H9 (cell line): ENCODE measurements at regions not wholly inside any gene's neighbourhood (a gene's known extent, or its start where the extent isn't known, plus 50 kb on each side); places are given as distances from the start of the nearest gene placed in this dataset.

Source experiments
- DNase-seq: peaks from one replicate; pipeline ENCODE4 v3.0.0-alpha.2; 2017
- H2AFZ ChIP-seq: one replicate; pipeline ENCODE4 v1.6.1; 2013; ENCODE audit warnings: mild to moderate bottlenecking, low read length, control low read depth, moderate library complexity
- H2AK5ac ChIP-seq: 2 replicates; pipeline ENCODE4 v1.6.1; 2013; ENCODE audit warnings: low read length, control low read depth, mixed read lengths; ENCODE audit not compliant: insufficient read length
- H2BK120ac ChIP-seq: one replicate; pipeline ENCODE4 v1.6.1; 2013; ENCODE audit warnings: low read depth, mild to moderate bottlenecking, low read length, control low read depth, inconsistent platforms; ENCODE audit not compliant: poor library complexity, severe bottlenecking
- H2BK12ac ChIP-seq: 2 replicates; pipeline ENCODE4 v1.6.1; 2013; ENCODE audit warnings: low read length, control low read depth, mixed read lengths, low read depth; ENCODE audit not compliant: insufficient read length
- H2BK15ac ChIP-seq: 2 replicates; pipeline ENCODE4 v1.6.1; 2013; ENCODE audit warnings: low read depth, low read length, control low read depth
- H2BK20ac ChIP-seq: one replicate; pipeline ENCODE4 v1.6.1; 2013; ENCODE audit warnings: low read depth, mild to moderate bottlenecking, low read length, control low read depth, inconsistent platforms; ENCODE audit not compliant: poor library complexity, severe bottlenecking
- H2BK5ac ChIP-seq: 2 replicates; pipeline ENCODE4 v1.6.1; 2013; ENCODE audit warnings: low read length, control low read depth, mixed read lengths; ENCODE audit not compliant: insufficient read length
- H3K14ac ChIP-seq: 2 replicates; pipeline ENCODE4 v1.6.1; 2013; ENCODE audit warnings: low read length, control low read depth; ENCODE audit not compliant: insufficient read depth
- H3K18ac ChIP-seq: 2 replicates; pipeline ENCODE4 v1.6.1; 2013; ENCODE audit warnings: low read depth, mild to moderate bottlenecking, mixed read lengths, low read length, control low read depth; ENCODE audit not compliant: insufficient read length
- H3K23ac ChIP-seq: 2 replicates; pipeline ENCODE4 v1.6.1; 2013; ENCODE audit warnings: low read length, control low read depth, mixed read lengths, low read depth; ENCODE audit not compliant: insufficient read length
- H3K23me2 ChIP-seq: 2 replicates; pipeline ENCODE4 v1.6.1; 2013; ENCODE audit warnings: low read depth, mild to moderate bottlenecking, mixed read lengths, low read length, control low read depth; ENCODE audit not compliant: insufficient read length, poor library complexity, severe bottlenecking
- H3K27ac ChIP-seq: 2 replicates; pipeline ENCODE4 v1.5.1; 2013; ENCODE audit warnings: low read length, control low read depth, mixed read lengths, low read depth; ENCODE audit not compliant: insufficient read length
- H3K27me3 ChIP-seq: 2 replicates; pipeline ENCODE4 v1.6.1; 2013; ENCODE audit warnings: low read length, control low read depth, inconsistent platforms; ENCODE audit not compliant: insufficient read depth
- H3K4ac ChIP-seq: 2 replicates; pipeline ENCODE4 v1.6.1; 2013; ENCODE audit warnings: low read depth, mild to moderate bottlenecking, control low read depth, inconsistent platforms, low read length, moderate library complexity
- H3K4me1 ChIP-seq: 2 replicates; pipeline ENCODE4 v1.6.1; 2013; ENCODE audit warnings: low read length, control low read depth, inconsistent platforms; ENCODE audit not compliant: insufficient read depth
- H3K4me2 ChIP-seq: 2 replicates; pipeline ENCODE4 v1.6.1; 2013; ENCODE audit warnings: low read length, control low read depth, mixed read lengths; ENCODE audit not compliant: insufficient read length, insufficient read depth
- H3K56ac ChIP-seq: 2 replicates; pipeline ENCODE4 v1.6.1; 2013; ENCODE audit warnings: low read depth, mild to moderate bottlenecking, mixed read lengths, low read length, control low read depth; ENCODE audit not compliant: insufficient read length
- H3K79me1 ChIP-seq: 2 replicates; pipeline ENCODE4 v1.6.1; 2013; ENCODE audit warnings: low read depth, mild to moderate bottlenecking, moderate library complexity, low read length, control low read depth, inconsistent platforms; ENCODE audit not compliant: insufficient read depth, poor library complexity, severe bottlenecking
- H3K79me2 ChIP-seq: 2 replicates; pipeline ENCODE4 v1.6.1; 2013; ENCODE audit warnings: low read length, control low read depth, inconsistent platforms; ENCODE audit not compliant: insufficient read depth
- H3K9ac ChIP-seq: 2 replicates; pipeline ENCODE4 v1.6.1; 2013; ENCODE audit warnings: low read length, control low read depth, mixed read lengths; ENCODE audit not compliant: insufficient read length; ENCODE audit errors: extremely low read depth
- H3K9me3 ChIP-seq: one replicate; pipeline ENCODE4 v1.6.1; 2013; ENCODE audit warnings: low read depth, low read length, inconsistent platforms; ENCODE audit not compliant: control insufficient read depth
- H3T11ph ChIP-seq: one replicate; pipeline ENCODE4 v1.6.1; 2013; ENCODE audit warnings: mild to moderate bottlenecking, low read length, control low read depth, inconsistent platforms
- H4K20me1 ChIP-seq: one replicate; pipeline ENCODE4 v1.6.1; 2013; ENCODE audit not compliant: control insufficient read depth, insufficient read length, insufficient read depth
- H4K5ac ChIP-seq: 2 replicates; pipeline ENCODE4 v1.6.1; 2013; ENCODE audit warnings: low read depth, mild to moderate bottlenecking, mixed read lengths, low read length, control low read depth; ENCODE audit not compliant: insufficient read length
- H4K8ac ChIP-seq: replicated peaks from 2 replicates; pipeline ENCODE4 v1.6.1; 2013; ENCODE audit warnings: low read length, control low read depth, mixed read lengths, low read depth; ENCODE audit not compliant: insufficient read length
- H4K91ac ChIP-seq: 2 replicates; pipeline ENCODE4 v1.6.1; 2013; ENCODE audit warnings: low read depth, mild to moderate bottlenecking, moderate library complexity, mixed read lengths, low read length, control low read depth; ENCODE audit not compliant: insufficient read length
- H3K27ac Mint-ChIP-seq, 3 experiments: 2 replicates in 2 of 3; 3 replicates in 1 of 3; pipeline ENCODE4 v1.8.0; 2020 to 2021; ENCODE audit warnings: mixed read lengths in 3 of 3, mild to moderate bottlenecking in 1 of 3, moderate library complexity in 1 of 3
- H3K27me3 Mint-ChIP-seq: 2 replicates; pipeline ENCODE4 v1.8.0; 2021; ENCODE audit warnings: low read depth, mild to moderate bottlenecking, moderate library complexity, mixed read lengths
- H3K36me3 Mint-ChIP-seq, 3 experiments: 2 replicates in 2 of 3; 3 replicates in 1 of 3; pipeline ENCODE4 v1.8.0; 2020 to 2021; ENCODE audit warnings: low read depth in 3 of 3, mixed read lengths in 3 of 3; ENCODE audit not compliant: insufficient read depth in 1 of 3
- H3K4me1 Mint-ChIP-seq, 2 experiments: 2 replicates each; pipeline ENCODE4 v1.8.0; 2020; ENCODE audit warnings: mixed read lengths in 2 of 2
- H3K4me3 Mint-ChIP-seq, 2 experiments: 2 replicates in 1 of 2; 3 replicates in 1 of 2; pipeline ENCODE4 v1.8.0; 2020 to 2021; ENCODE audit warnings: mild to moderate bottlenecking in 2 of 2, mixed read lengths in 2 of 2, moderate library complexity in 1 of 2
- H3K9me3 Mint-ChIP-seq, 2 experiments: 2 replicates in 1 of 2; 3 replicates in 1 of 2; pipeline ENCODE4 v1.8.0; 2020; ENCODE audit warnings: mild to moderate bottlenecking in 2 of 2, mixed read lengths in 2 of 2, moderate library complexity in 1 of 2
- WGBS: extraction: QIAGEN DNeasy Blood & Tissue Kit; methylation state at CpG from one replicate; pipeline ENCODE4 v1.1.7; 2013; ENCODE audit warnings: missing lambda C conversion rate, low lambda C conversion rate, mixed read lengths; ENCODE audit not compliant: insufficient read length; ENCODE audit errors: extremely low coverage; 5-methylcytosine and 5-hydroxymethylcytosine counted together
- TF ChIP-seq, protein P1 (sequence below): fragments of 200-600 bp; sonication (generic); conservative IDR thresholded peaks from 3 replicates; pipeline ENCODE4 v1.8.0; 2021; ENCODE audit warnings: antibody characterized with exemption, mild to moderate bottlenecking

DNA sequence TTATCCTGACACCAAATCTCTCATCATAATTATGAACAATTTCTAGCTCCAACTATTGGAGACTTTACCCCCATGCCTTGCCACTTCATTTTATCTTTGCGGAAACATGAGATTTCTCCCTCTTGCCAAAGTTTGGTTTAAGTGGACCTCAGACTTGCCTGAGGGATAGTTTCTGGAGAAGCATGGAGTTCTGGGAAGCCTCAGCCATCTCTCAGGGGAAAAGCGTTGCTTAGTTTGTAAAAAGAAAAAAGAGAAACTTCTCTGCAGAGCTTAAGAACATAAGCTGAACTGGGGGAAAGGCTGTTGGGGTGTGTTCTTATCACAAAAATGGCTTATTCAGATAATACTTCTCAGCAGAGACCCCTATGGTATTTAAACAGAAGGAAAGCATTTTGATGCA, 347.4 kb upstream of the ADAMTS9 start:
- TF ChIP-seq, protein P1, sequence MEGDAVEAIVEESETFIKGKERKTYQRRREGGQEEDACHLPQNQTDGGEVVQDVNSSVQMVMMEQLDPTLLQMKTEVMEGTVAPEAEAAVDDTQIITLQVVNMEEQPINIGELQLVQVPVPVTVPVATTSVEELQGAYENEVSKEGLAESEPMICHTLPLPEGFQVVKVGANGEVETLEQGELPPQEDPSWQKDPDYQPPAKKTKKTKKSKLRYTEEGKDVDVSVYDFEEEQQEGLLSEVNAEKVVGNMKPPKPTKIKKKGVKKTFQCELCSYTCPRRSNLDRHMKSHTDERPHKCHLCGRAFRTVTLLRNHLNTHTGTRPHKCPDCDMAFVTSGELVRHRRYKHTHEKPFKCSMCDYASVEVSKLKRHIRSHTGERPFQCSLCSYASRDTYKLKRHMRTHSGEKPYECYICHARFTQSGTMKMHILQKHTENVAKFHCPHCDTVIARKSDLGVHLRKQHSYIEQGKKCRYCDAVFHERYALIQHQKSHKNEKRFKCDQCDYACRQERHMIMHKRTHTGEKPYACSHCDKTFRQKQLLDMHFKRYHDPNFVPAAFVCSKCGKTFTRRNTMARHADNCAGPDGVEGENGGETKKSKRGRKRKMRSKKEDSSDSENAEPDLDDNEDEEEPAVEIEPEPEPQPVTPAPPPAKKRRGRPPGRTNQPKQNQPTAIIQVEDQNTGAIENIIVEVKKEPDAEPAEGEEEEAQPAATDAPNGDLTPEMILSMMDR, result no peak
- Mint-ChIP-seq H3K4me3 (no peak overlapping the region), H3K4me1 (peaks cover 18 to 22% of the 10 kb centered on the region in 2 experiments), H3K27ac (no peak overlapping the region; a peak in 1 of 7 replicates), H3K9me3 (no peaks in the 10 kb centered on the region), H3K27me3 (no peaks in the 10 kb centered on the region), H3K36me3 (no peaks in the 10 kb centered on the region)
- H3K79me1 ChIP-seq, result no peaks in the 10 kb centered on the region
- H2AFZ ChIP-seq, result no peak overlapping the region
- H3K4me2 ChIP-seq, result no peak overlapping the region
- H3K27ac ChIP-seq, result no peak overlapping the region
- H3K9ac ChIP-seq, result no peak overlapping the region
- H2BK20ac ChIP-seq, result no peak overlapping the region
- no peak overlapping the region for H4K8ac ChIP-seq
- no peak overlapping the region for H3K4ac ChIP-seq
- H3K23me2 ChIP-seq, result no peaks in the 10 kb centered on the region
- no peak overlapping the region for H3K14ac ChIP-seq
- no peaks in the 10 kb centered on the region for H4K20me1 ChIP-seq
- H3K79me2 ChIP-seq, result no peaks in the 10 kb centered on the region
- no peaks in the 10 kb centered on the region for H3K27me3 ChIP-seq
- H3K23ac ChIP-seq, result no peak overlapping the region
- no peaks in the 10 kb centered on the region for H3K9me3 ChIP-seq
- H2AK5ac ChIP-seq, result no peak overlapping the region
- no peak overlapping the region for H2BK5ac ChIP-seq
- no CpG with 5 or more reads among the region's 2 CpGs for WGBS
- DNase-seq, result no peak
- no peak overlapping the region for H3K18ac ChIP-seq
- no peak overlapping the region for H4K91ac ChIP-seq
- no peak overlapping the region for H3T11ph ChIP-seq
- no peak overlapping the region for H4K5ac ChIP-seq
- H2BK12ac ChIP-seq, result no peak overlapping the region
- H2BK15ac ChIP-seq, result no peak overlapping the region
- no peaks in the 10 kb centered on the region for H3K4me1 ChIP-seq
- H2BK120ac ChIP-seq, result no peak overlapping the region
- no peak overlapping the region for H3K56ac ChIP-seq
